Liver (tissue), 7 donors: ENCODE measurements at regions not wholly inside any gene's neighbourhood (a gene's known extent, or its start where the extent isn't known, plus 50 kb on each side); places are given as distances from the start of the nearest gene placed in this dataset.

ENCODE experiments used
- DNase-seq: peaks from one replicate; pipeline ENCODE4 v3.0.0-alpha.2; 2017; ENCODE audit warnings: low spot score
- H3K27ac ChIP-seq, 2 donors: one replicate each; pipeline ENCODE4 v1.7.0; 2013; ENCODE audit warnings: inconsistent platforms in 2 of 2, low read length in 2 of 2, control low read depth in 1 of 2, low read depth in 1 of 2, mild to moderate bottlenecking in 1 of 2
- H3K27me3 ChIP-seq, 4 donors: one replicate each; pipeline versions ENCODE4 v1.6.1 to v1.7.0; 2013; ENCODE audit warnings: low read length in 3 of 4, inconsistent platforms in 1 of 4, mild to moderate bottlenecking in 1 of 4, moderate library complexity in 1 of 4; ENCODE audit not compliant: control insufficient read depth in 4 of 4, insufficient read depth in 4 of 4
- H3K36me3 ChIP-seq, 4 donors: one replicate each; pipeline versions ENCODE4 v1.6.1 to v1.7.0; 2013; ENCODE audit warnings: low read length in 3 of 4, mild to moderate bottlenecking in 3 of 4, low read depth in 1 of 4, moderate library complexity in 1 of 4; ENCODE audit not compliant: control insufficient read depth in 4 of 4, insufficient read depth in 3 of 4
- H3K4me1 ChIP-seq, 4 donors: one replicate each; pipeline versions ENCODE4 v1.6.1 to v1.7.0; 2013; ENCODE audit warnings: low read length in 3 of 4, mild to moderate bottlenecking in 3 of 4, moderate library complexity in 1 of 4; ENCODE audit not compliant: control insufficient read depth in 4 of 4, insufficient read depth in 4 of 4
- H3K4me3 ChIP-seq, 3 donors: one replicate each; pipeline versions ENCODE4 v1.6.1 to v1.7.0; 2013; ENCODE audit warnings: low read length in 3 of 3, control low read depth in 1 of 3, low read depth in 1 of 3, mild to moderate bottlenecking in 1 of 3
- H3K9ac ChIP-seq, 2 donors: one replicate each; pipeline ENCODE4 v1.7.0; 2013; ENCODE audit warnings: low read length in 2 of 2, mild to moderate bottlenecking in 2 of 2, moderate library complexity in 2 of 2, control low read depth in 1 of 2, low read depth in 1 of 2
- H3K9me3 ChIP-seq, 4 donors: one replicate each; pipeline versions ENCODE4 v1.6.1 to v1.7.0; 2013; ENCODE audit warnings: low read length in 3 of 4; ENCODE audit not compliant: control insufficient read depth in 4 of 4
- ATF3 ChIP-seq: IDR thresholded peaks from 2 replicates; pipeline ENCODE4 v1.6.1; 2016; ENCODE audit warnings: antibody characterized with exemption
- CTCF ChIP-seq: fragments of 150-350 bp; IDR thresholded peaks from 2 replicates; pipeline ENCODE4 v1.5.1; 2017; ENCODE audit warnings: improper control_type of control experiment, low read depth, low read length; ENCODE audit not compliant: missing input control
- EGR1 ChIP-seq, 2 donors: IDR thresholded peaks; 2 replicates each; pipeline ENCODE4 v1.6.1; 2016 to 2018; ENCODE audit warnings: antibody characterized with exemption in 2 of 2, low read depth in 2 of 2
- FOXA1 ChIP-seq: IDR thresholded peaks from 2 replicates; pipeline ENCODE4 v1.6.1; 2016; ENCODE audit warnings: antibody characterized with exemption
- FOXA2 ChIP-seq: IDR thresholded peaks from 2 replicates; pipeline ENCODE4 v1.6.1; 2016; ENCODE audit warnings: antibody characterized with exemption
- GABPA ChIP-seq, 2 donors: IDR thresholded peaks in 1 of 2; conservative IDR thresholded peaks in 1 of 2; 2 replicates each; pipeline ENCODE4 v1.6.1; 2016; ENCODE audit warnings: antibody characterized with exemption in 2 of 2, mild to moderate bottlenecking in 1 of 2, moderate library complexity in 1 of 2
- HNF4G ChIP-seq: IDR thresholded peaks from 2 replicates; pipeline ENCODE4 v1.6.1; 2016; ENCODE audit warnings: antibody characterized with exemption
- MAX ChIP-seq: IDR thresholded peaks from 2 replicates; pipeline ENCODE4 v1.6.1; 2016; ENCODE audit warnings: antibody characterized with exemption
- NR2F2 ChIP-seq: IDR thresholded peaks from 2 replicates; pipeline ENCODE4 v1.6.1; 2016; ENCODE audit warnings: antibody characterized with exemption
- RAD21 ChIP-seq, 2 donors: IDR thresholded peaks; 2 replicates each; pipeline ENCODE4 v1.6.1; 2016; ENCODE audit warnings: antibody characterized with exemption in 2 of 2, mild to moderate bottlenecking in 2 of 2
- REST ChIP-seq: IDR thresholded peaks from 2 replicates; pipeline ENCODE4 v1.6.1; 2016; ENCODE audit warnings: antibody characterized with exemption, mild to moderate bottlenecking
- RXRA ChIP-seq, 2 donors: IDR thresholded peaks; 2 replicates each; pipeline ENCODE4 v1.6.1; 2017 to 2018; ENCODE audit warnings: antibody characterized with exemption in 2 of 2, mild to moderate bottlenecking in 1 of 2
- SP1 ChIP-seq: IDR thresholded peaks from 2 replicates; pipeline ENCODE4 v1.6.1; 2018; ENCODE audit warnings: antibody characterized with exemption, mild to moderate bottlenecking
- TAF1 ChIP-seq: conservative IDR thresholded peaks from 2 replicates; pipeline ENCODE4 v1.6.1; 2016; ENCODE audit warnings: antibody characterized with exemption, mild to moderate bottlenecking
- YY1 ChIP-seq: IDR thresholded peaks from 2 replicates; pipeline ENCODE4 v1.6.1; 2016; ENCODE audit warnings: antibody characterized with exemption, mild to moderate bottlenecking
- ZBTB33 ChIP-seq: IDR thresholded peaks from 2 replicates; pipeline ENCODE4 v1.6.1; 2016; ENCODE audit warnings: antibody characterized with exemption
- donor health status: healthy.
- donor health status: healthy.
- donor health status: healthy.
- donor health status: healthy.

GRCh38 chr4:66609014-66609413, 936.3 kb downstream of the CENPC start (continued):
- no peak for TF ChIP-seq REST
- no peak for TF ChIP-seq FOXA2
- no peak for TF ChIP-seq HNF4G
- no peak for TF ChIP-seq RAD21 (IDR thresholded peaks at IDR 0.05)
- TF ChIP-seq RXRA (IDR thresholded peaks at IDR 0.05): no peak
- no peak for TF ChIP-seq GABPA (IDR thresholded peaks at IDR 0.05 in 1 of 2, conservative IDR thresholded peaks at IDR 0.05 in 1 of 2)
- no peak for TF ChIP-seq NR2F2
- no peak for TF ChIP-seq YY1
- TF ChIP-seq SP1: no peak
- no peak for TF ChIP-seq ATF3

- Histone ChIP-seq H3K4me1 (no peaks in the 10 kb centered on the region), H3K27me3 (no peaks in the 10 kb centered on the region), H3K27ac (no peak overlapping the region), H3K4me3 (no peak overlapping the region), H3K9me3 (no peaks in the 10 kb centered on the region), H3K9ac (no peak overlapping the region), H3K36me3 (no peaks in the 10 kb centered on the region)
- DNase-seq: no peak
- TF ChIP-seq RAD21 (IDR thresholded peaks at IDR 0.05) (no peak), SP1 (no peak), FOXA1 (no peak), HNF4G (no peak), EGR1 (IDR thresholded peaks at IDR 0.05; ENCODE audit: low read depth in 2 of 2) (no peak), TAF1 (no peak), MAX (no peak), ZBTB33 (no peak), CTCF (no peak), YY1 (no peak), NR2F2 (no peak)
These were observed 936.6 kb upstream of the EPHA5 start for GRCh38 chr4:66606908-66607307.
